Psoas muscle (tissue), 7 donors: ENCODE measurements at regions not wholly inside any gene's neighbourhood (a gene's known extent, or its start where the extent isn't known, plus 50 kb on each side); places are given as distances from the start of the nearest gene placed in this dataset.

Experiments
- ATAC-seq, 4 donors: fragments of 200-7000 bp; cut with Tn5 transposase; one replicate each; pipeline ENCODE4 v1.9.1; 2020; ENCODE audit warnings: moderate library complexity in 3 of 4, mild to moderate bottlenecking in 2 of 4
- DNase-seq, 2 donors: peaks; one replicate each; pipeline ENCODE4 v3.0.0-alpha.2; 2020
- H3K27ac ChIP-seq: fragments of 200-600 bp; one replicate; pipeline ENCODE4 v1.8.0; 2022
- H3K27me3 ChIP-seq, 3 donors: fragments of 200-600 bp in 1 of 3; one replicate each; pipeline versions ENCODE4 v1.6.1 to v1.8.0; 2013 to 2022; ENCODE audit warnings: low read length in 2 of 3, mild to moderate bottlenecking in 2 of 3, moderate library complexity in 1 of 3; ENCODE audit not compliant: insufficient read depth in 3 of 3
- H3K36me3 ChIP-seq, 2 donors: fragments of 200-600 bp in 1 of 2; one replicate each; pipeline versions ENCODE4 v1.6.1 to v1.8.0; 2013 to 2022; ENCODE audit warnings: low read depth in 1 of 2, mild to moderate bottlenecking in 1 of 2, moderate library complexity in 1 of 2; ENCODE audit not compliant: insufficient read depth in 1 of 2
- H3K4me1 ChIP-seq: fragments of 200-600 bp; one replicate; pipeline ENCODE4 v1.8.0; 2022
- H3K4me3 ChIP-seq: fragments of 200-600 bp; one replicate; pipeline ENCODE4 v1.8.0; 2022; ENCODE audit warnings: mild to moderate bottlenecking
- H3K9me3 ChIP-seq: fragments of 200-600 bp; one replicate; pipeline ENCODE4 v1.8.0; 2022
- WGBS, 3 donors: extraction: QIAGEN DNeasy Blood & Tissue Kit; methylation state at CpG; one replicate each; pipeline versions ENCODE4 v1.1.6 to v1.1.7; 2013; 5-methylcytosine and 5-hydroxymethylcytosine counted together
- intact Hi-C, 2 donors: fragments of 100-400 bp; cut with DNase I; formaldehyde crosslinking; loops; one replicate each; pipeline versions ENCODE4 v1.11.0 to v1.14.2; 2022
- TF ChIP-seq, protein P1 (sequence below): fragments of 200-600 bp; IDR thresholded peaks from one replicate; pipeline ENCODE4 v1.8.0; 2022; ENCODE audit warnings: antibody characterized with exemption
- donor health status: healthy with polysubstance abuse.
- donor health status: DM: no; HTN: no; CAD: no; lungs with moderate emphysema.
- donor health status: Bipolar disorder and iron deficiency.
- donor health status: healthy.
- donor health status: DM: yes; HTN: yes; CAD: no.
- donor health status: DM: no; HTN: no; CAD: no.
- donor health status: DM: yes; HTN: yes; CAD: no.

DNA sequence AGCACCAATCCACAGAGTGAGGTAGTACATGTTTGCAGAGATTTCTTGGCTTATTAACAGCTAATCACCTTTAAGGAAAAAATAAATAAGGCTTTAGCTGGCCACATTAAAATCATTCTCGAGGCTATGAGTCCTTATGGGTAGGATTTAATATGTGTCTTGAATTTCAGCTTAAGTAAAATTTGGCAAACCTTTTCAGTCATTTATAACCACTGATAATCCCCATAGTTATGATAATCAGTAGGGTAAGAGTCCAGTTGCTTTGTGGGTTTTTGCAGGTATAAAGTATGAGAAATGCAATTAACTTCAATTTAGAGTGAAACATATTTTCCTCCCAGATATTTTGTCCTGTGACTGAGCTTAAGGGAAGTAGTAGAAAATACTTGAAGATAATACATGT lies 1458.9 kb upstream of the FLRT2 start:
- ATAC-seq, result no peak
- DNase-seq, result no peak
- Histone ChIP-seq H3K27ac (no peak overlapping the region), H3K4me1 (no peaks in the 10 kb centered on the region), H3K27me3 (no peaks in the 10 kb centered on the region), H3K9me3 (no peaks in the 10 kb centered on the region), H3K36me3 (no peaks in the 10 kb centered on the region), H3K4me3 (no peak overlapping the region)
- 30 to 45% (median 42%) methylated on average over 1 of the region's 1 CpG for WGBS, 3 donors
- TF ChIP-seq, protein P1, sequence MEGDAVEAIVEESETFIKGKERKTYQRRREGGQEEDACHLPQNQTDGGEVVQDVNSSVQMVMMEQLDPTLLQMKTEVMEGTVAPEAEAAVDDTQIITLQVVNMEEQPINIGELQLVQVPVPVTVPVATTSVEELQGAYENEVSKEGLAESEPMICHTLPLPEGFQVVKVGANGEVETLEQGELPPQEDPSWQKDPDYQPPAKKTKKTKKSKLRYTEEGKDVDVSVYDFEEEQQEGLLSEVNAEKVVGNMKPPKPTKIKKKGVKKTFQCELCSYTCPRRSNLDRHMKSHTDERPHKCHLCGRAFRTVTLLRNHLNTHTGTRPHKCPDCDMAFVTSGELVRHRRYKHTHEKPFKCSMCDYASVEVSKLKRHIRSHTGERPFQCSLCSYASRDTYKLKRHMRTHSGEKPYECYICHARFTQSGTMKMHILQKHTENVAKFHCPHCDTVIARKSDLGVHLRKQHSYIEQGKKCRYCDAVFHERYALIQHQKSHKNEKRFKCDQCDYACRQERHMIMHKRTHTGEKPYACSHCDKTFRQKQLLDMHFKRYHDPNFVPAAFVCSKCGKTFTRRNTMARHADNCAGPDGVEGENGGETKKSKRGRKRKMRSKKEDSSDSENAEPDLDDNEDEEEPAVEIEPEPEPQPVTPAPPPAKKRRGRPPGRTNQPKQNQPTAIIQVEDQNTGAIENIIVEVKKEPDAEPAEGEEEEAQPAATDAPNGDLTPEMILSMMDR, result no peak
- intact Hi-C loops, result no loop called here

DNA sequence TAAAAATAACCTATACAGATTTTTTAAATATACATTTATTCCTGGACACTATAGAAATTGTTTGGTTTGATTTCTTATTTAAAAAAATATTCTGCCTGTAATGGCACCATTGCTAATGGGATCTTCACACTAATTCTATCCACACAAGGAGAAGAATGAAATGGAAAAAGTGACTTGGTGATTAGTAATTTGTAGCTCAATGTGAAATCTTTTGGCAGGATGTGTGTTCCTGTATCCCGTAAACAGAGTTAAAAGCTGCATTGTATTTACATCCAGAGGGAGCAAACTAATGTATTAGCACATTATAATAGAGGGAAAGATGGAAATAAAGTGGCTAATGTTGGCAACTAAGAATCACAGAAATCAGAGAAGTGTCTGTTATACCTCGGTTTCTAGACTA lies 1455.3 kb upstream of the FLRT2 start:
- H3K4me3 ChIP-seq, result no peak overlapping the region
- no peaks in the 10 kb centered on the region for H3K36me3 ChIP-seq
- ATAC-seq (no peak), DNase-seq (no peak)
- H3K9me3 ChIP-seq, result no peaks in the 10 kb centered on the region
- intact Hi-C loops, result no loop called here
- H3K27me3 ChIP-seq, result no peaks in the 10 kb centered on the region
- no peak overlapping the region for H3K27ac ChIP-seq
- TF ChIP-seq, protein P1, result no peak
- no peaks in the 10 kb centered on the region for H3K4me1 ChIP-seq
- 37 to 50% (median 39%) methylated on average over 2 of the region's 2 CpGs for WGBS, 3 donors

DNA sequence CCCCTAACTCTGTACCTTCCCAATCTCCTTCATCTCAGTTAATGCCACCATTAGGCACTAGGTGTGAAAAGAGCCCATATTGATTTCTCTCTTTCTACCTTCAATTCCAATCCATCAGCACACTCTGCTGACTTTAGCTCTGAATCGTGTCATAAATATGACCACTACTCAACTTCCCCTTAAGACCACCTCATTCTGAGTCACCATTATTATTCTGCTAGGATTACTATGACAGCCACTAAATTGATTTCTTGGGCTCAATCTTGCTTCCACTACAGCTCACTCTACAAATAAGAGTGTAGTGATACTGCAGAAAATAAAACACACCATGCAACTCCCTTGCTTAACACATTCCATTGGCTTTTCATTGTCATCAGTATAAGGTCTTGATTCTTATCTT lies 1449.0 kb upstream of the FLRT2 start:
- DNase-seq, result no peak
- no peak for ATAC-seq
- no peaks in the 10 kb centered on the region for H3K36me3 ChIP-seq
- intact Hi-C loops, result no loop called here
- no peak overlapping the region for H3K27ac ChIP-seq
- H3K27me3 ChIP-seq, result no peaks in the 10 kb centered on the region
- TF ChIP-seq, protein P1, result no peak
- no peaks in the 10 kb centered on the region for H3K9me3 ChIP-seq
- 96 to 97% (median 97%) methylated on average over 1 of the region's 1 CpG for WGBS, 3 donors
- H3K4me1 ChIP-seq, result no peaks in the 10 kb centered on the region
- H3K4me3 ChIP-seq, result no peak overlapping the region

DNA sequence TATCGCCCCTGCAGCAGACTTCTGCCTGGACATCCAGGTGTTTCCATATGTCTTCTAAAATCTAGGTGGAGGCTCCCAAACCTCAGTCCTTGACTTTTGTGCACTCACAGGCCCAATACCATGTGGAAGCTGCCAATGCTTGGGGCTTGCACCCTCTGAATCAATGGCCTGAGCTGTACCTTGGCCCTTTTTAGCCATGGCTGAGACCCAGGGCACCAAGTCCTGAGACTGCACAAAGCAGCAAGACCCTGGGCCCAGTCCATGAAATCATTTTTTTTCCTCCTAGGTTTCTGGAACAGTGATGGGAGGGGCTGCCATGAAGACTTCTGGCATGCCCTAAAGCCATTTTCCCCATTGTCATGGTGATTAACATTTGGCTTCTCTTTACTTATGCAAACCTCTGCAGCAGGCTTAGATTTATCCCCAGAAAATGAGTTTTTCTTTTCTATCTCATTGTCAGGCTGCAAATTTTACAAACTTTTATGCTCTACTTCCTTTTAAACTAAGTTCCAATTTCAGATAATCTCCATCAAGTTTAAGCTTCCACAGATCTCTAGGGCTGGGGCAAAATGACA lies 1445.8 kb upstream of the FLRT2 start:
- Histone ChIP-seq H3K27me3 (no peaks in the 10 kb centered on the region), H3K27ac (no peak overlapping the region), H3K9me3 (no peaks in the 10 kb centered on the region), H3K4me3 (no peak overlapping the region), H3K36me3 (no peaks in the 10 kb centered on the region), H3K4me1 (no peaks in the 10 kb centered on the region)
- ATAC-seq (no peak), DNase-seq (no peak)
- 92 to 100% (median 95%) methylated on average over 1 of the region's 1 CpG for WGBS, 3 donors
- intact Hi-C loops, result no loop called here
- TF ChIP-seq, protein P1, result no peak

DNA sequence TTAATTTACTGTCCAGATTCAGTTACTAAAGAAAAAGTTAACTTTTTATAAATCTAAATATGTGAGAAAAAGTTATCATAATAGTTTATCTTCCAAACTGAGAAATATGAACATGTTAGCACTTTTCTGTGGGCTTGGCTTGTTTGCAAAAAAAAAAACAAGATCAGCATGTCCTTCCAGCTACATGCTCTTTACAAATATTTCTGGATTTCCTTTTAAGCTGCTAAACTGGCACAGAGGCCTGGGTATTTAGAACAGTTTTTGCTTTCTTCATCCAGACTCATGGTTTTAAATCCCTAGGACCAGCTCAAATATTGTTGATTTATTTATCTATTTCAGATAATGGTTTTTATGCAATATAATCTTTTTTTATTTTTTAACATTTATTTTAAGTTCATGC lies 1444.5 kb upstream of the FLRT2 start:
- Histone ChIP-seq H3K27ac (no peak overlapping the region), H3K9me3 (no peaks in the 10 kb centered on the region), H3K4me1 (no peaks in the 10 kb centered on the region), H3K36me3 (no peaks in the 10 kb centered on the region), H3K4me3 (no peak overlapping the region), H3K27me3 (no peaks in the 10 kb centered on the region)
- no peak for DNase-seq
- intact Hi-C loops, result no loop called here
- TF ChIP-seq, protein P1, result no peak
- ATAC-seq, result no peak
